GM13977 (cell line): ENCODE measurements at regions not wholly inside any gene's neighbourhood (a gene's known extent, or its start where the extent isn't known, plus 50 kb on each side); places are given as distances from the start of the nearest gene placed in this dataset.
"Not testable (repeated sequence)": the region's sequence is repeated elsewhere in the genome, so short reads cannot be mapped to it uniquely, and the experiment has no call there.

Source experiments
- DNase-seq: peaks from one replicate; pipeline ENCODE4 v3.0.0; 2012; ENCODE audit warnings: low spot score
- in situ Hi-C: fragments of 300-500 bp; cut with MboI; formaldehyde crosslinking; loops from one replicate; pipeline ENCODE4 v1.12.0; 2022; ENCODE audit warnings: low sequenced_read_pairs, low pct_unique_long_range_greater_than_20kb, mixed read lengths, inconsistent platforms; ENCODE audit not compliant: unreplicated experiment
- TF ChIP-seq, protein P1 (sequence below): IDR thresholded peaks from 2 replicates; pipeline ENCODE4 v1.5.1; 2012; ENCODE audit warnings: mild to moderate bottlenecking, control low read depth; ENCODE audit not compliant: insufficient read depth; ENCODE audit errors: extremely low read depth, missing control alignments

DNA sequence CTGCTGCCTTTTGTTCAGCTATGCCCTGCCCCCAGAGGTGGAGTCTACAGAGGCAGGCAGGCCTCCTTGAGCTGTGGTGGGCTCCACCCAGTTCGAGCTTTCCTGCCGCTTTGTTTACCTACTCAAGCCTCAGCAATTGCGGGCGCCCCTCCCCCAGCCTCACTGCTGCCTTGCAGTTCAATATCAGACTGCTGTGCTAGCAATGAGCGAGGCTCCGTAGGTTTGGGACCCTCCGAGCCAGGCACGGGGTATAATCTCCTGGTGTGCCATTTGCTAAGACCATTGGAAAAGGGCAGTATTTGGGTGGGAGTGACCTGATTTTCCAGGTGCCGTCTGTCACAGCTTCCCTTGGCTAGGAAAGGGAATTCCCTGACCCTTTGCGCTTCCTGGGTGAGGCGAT lies 51.9 kb downstream of the DIPK2A start:
- DNase-seq, in situ Hi-C loops: not testable (repeated sequence)

DNA sequence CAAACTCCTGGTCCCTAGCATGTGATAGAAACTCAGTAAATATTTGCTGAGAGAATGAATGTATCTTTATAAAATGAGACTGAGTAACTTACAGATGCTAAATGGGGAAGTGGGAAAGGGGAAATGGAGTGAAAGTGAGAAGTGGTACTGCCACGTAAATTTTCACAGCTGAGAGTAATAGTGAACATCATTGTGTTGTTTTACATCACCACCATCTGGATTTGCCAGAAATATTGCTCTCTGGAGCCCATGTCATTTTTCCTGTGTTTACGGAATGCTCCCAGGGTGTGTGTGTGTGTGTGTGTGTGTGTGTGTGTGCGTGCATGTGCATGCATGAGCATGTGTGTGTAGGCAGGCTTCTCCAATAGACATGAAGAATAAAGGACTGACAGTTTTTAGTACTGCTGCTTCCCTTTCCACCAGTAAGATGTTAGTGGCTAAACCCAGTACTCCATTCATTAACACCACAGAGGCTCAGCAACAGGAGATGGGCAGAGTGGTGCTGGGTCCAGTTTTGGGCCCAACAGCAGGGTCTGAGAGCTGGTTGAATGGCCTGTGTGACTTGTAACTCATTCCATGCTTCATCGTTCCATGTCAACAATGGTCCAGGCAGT lies 57.3 kb downstream of the DIPK2A start:
- TF ChIP-seq, protein P1, sequence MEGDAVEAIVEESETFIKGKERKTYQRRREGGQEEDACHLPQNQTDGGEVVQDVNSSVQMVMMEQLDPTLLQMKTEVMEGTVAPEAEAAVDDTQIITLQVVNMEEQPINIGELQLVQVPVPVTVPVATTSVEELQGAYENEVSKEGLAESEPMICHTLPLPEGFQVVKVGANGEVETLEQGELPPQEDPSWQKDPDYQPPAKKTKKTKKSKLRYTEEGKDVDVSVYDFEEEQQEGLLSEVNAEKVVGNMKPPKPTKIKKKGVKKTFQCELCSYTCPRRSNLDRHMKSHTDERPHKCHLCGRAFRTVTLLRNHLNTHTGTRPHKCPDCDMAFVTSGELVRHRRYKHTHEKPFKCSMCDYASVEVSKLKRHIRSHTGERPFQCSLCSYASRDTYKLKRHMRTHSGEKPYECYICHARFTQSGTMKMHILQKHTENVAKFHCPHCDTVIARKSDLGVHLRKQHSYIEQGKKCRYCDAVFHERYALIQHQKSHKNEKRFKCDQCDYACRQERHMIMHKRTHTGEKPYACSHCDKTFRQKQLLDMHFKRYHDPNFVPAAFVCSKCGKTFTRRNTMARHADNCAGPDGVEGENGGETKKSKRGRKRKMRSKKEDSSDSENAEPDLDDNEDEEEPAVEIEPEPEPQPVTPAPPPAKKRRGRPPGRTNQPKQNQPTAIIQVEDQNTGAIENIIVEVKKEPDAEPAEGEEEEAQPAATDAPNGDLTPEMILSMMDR: peak; percentile 12
- in situ Hi-C loops: no loop called here
- DNase-seq: peak; percentile 32

DNA sequence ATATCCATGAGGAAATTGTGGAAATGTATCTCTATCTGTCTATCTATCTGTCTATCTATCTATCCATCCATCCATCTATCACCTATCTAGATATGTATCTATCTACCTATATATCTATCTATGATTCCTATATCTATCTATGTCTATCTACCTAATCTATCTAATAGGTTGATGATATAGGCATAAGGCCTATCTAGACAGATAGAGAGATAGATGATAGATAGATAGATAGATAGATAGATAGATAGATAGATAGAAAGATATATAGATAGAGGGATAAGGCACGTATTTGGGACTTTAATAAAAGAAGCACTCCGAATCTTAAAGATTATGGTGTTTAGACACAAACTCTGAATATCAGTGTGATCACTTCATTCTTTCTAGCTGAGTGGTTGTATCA lies 58.1 kb downstream of the DIPK2A start:
- in situ Hi-C loops: no loop called here
- DNase-seq: no peak

DNA sequence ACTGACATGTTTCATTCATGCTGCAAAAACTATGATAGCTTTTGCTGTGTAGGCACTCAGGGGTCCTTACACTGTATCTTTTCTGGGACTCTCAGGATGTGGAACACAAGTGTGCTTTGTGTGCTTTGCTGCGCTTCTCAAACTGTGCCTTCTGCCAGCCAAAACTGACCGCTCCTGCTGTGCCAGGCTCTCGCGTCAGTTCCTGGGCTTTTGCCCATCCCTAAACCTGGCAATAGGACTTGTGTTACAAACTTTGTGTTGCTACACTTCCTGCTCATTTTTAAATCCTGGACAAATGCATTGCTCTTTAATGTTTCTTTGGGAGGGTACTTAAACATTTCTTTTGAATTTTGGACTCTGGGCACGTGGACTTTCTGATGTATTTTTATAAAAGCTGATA lies 60.3 kb downstream of the DIPK2A start:
- TF ChIP-seq, protein P1: no peak
- in situ Hi-C loops: no loop called here
- DNase-seq: no peak

More for the DNA sequence above, 58.1 kb downstream of the DIPK2A start:
- TF ChIP-seq, protein P1: no peak

DNA sequence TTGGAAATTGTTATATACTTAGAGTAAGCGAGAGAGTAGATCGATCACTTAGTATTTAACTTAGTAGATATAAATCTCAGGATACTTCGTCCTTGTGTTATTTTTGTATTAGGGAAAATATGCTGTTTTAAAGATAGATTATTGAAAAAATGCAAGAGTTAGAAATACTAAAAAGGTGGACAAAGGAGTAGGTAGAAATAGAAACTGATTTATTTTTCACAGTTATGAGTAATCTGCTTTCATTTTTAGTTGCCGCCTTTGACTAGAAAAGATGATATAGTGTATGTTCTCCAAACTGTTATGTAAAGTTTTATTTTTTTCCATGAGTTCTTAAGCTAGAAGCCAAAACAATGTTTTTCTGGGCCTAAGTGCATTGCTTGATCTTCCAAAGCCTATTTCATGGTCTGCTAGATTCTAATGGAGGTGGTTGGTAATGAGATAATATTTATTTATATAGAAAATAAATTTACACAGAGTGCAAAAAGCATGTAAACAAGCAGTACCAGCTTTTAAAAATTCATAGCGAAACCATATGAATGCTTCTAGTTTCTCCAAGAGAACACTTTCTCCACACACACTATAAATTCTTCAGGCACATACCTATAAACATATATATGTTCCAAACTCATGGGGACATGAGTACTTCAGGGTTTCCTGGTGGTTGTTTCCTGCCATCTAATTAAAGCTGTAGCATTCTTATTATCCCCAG lies 61.1 kb downstream of the DIPK2A start:
- TF ChIP-seq, protein P1: no peak
- DNase-seq: peak; percentile 10
- in situ Hi-C loops: no loop called here

DNA sequence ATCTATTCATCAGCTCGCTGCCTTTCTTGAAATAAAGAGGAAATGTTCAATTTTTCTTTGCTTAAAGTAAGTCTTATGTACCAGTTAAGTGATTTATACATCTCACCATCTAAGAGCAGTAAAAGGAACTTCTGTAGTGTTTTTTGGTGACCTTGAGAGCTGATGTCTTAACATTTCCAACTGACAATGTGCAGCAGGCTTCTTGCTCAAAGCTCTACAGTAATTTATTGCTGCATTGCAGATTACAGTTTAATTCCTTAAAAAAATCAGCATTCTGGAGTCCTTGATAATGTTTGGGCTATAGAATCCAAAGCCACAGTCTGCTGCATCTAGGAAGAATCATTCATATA lies 61.6 kb downstream of the DIPK2A start:
- in situ Hi-C loops: no loop called here
- TF ChIP-seq, protein P1: no peak
- DNase-seq: no peak

DNA sequence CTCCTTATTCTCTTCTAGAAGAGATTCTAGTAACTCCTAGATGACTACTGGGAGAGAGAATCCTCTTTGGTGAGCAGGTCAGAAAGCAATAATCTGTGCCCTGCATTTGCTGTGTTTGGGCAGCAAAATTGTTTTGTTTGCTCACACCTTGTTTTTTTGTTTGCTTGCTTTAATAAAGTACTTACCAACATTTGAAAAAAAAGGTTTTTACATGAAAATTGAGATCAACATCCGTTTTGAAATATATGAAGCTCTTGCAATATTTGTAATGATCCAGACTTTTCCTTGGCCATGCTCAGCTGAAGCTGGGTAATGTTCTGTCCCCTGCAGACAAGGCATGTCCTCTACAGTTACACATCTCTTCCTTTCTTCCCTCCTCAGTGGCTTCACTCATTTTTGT lies 62.2 kb downstream of the DIPK2A start:
- in situ Hi-C loops: no loop called here
- TF ChIP-seq, protein P1: no peak
- DNase-seq: no peak
